Effector memory CD4-positive, alpha-beta T cell (primary cell): ENCODE measurements at regions not wholly inside any gene's neighbourhood (a gene's known extent, or its start where the extent isn't known, plus 50 kb on each side); places are given as distances from the start of the nearest gene placed in this dataset.

Experiments used
- DNase-seq, 3 donors: peaks; one replicate each; pipeline ENCODE4 v3.0.0-alpha.2; 2020
- H3K27ac ChIP-seq: 2 replicates; pipeline ENCODE4 v1.7.0; 2013; ENCODE audit warnings: mild to moderate bottlenecking, low read length, moderate library complexity; ENCODE audit not compliant: insufficient read depth, poor library complexity, severe bottlenecking
- H3K27me3 ChIP-seq: replicated peaks from 2 replicates; pipeline ENCODE4 v1.7.0; 2013; ENCODE audit warnings: mild to moderate bottlenecking, low read length; ENCODE audit not compliant: insufficient read depth, control insufficient read depth, poor library complexity, severe bottlenecking
- H3K36me3 ChIP-seq: 2 replicates; pipeline ENCODE4 v1.7.0; 2013; ENCODE audit warnings: mild to moderate bottlenecking, low read length, moderate library complexity; ENCODE audit not compliant: control insufficient read depth, insufficient read depth
- H3K4me1 ChIP-seq: 2 replicates; pipeline ENCODE4 v1.7.0; 2013; ENCODE audit warnings: low read length, mild to moderate bottlenecking; ENCODE audit not compliant: control insufficient read depth, insufficient read depth, poor library complexity, severe bottlenecking
- H3K4me3 ChIP-seq: 2 replicates; pipeline ENCODE4 v1.7.0; 2013; ENCODE audit warnings: low read length, low read depth, mild to moderate bottlenecking; ENCODE audit not compliant: insufficient read depth, poor library complexity, severe bottlenecking
- H3K9me3 ChIP-seq: 2 replicates; pipeline ENCODE4 v1.7.0; 2013; ENCODE audit warnings: mild to moderate bottlenecking, low read length, moderate library complexity; ENCODE audit not compliant: control insufficient read depth

DNA sequence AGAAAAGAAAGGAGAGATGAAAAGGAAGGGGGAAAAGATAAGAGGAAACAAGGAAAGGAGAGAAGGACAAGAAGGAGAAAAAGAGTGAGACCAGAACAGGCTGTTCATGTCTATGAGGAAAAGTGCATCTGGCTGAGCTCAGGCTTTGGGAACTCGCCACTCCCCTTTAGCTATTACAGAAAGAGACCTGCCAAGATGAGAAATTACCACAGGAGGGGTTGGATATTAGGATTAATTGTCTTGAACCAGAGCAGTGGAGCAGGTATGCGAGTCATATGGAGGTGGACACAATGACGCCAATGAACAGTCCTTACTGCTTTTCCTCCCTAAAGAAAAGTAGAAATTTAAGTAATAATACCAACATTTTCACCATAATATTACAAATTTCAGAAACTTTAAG, 577.0 kb upstream of the ARRDC4 start:
- H3K4me3 ChIP-seq = no peak overlapping the region
- H3K4me1 ChIP-seq = no peaks in the 10 kb centered on the region
- no peak for DNase-seq
- H3K27me3 ChIP-seq = no peaks in the 10 kb centered on the region
- H3K27ac ChIP-seq = no peak overlapping the region
- no peaks in the 10 kb centered on the region for H3K36me3 ChIP-seq
- H3K9me3 ChIP-seq = no peaks in the 10 kb centered on the region

DNA sequence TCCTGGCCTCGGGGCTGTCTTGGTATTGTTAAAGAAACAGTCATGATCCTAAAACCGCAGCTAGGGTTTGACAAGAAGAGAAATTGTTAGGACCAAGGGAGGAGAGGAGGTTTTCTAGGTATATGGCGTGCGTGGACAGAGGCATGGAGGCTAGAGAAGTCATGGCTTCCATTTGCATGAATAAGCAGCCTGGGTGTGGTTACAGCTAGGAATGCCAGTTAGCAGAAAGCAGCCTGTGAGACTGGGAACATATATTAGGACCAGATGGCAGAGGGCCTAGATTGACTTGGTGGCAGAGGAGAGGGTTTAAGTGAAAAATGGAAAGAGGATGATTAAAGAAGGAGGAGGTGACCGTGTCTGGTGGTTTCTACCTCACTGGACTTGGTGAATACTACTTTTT, 573.6 kb upstream of the ARRDC4 start:
- Histone ChIP-seq H3K4me1 (no peaks in the 10 kb centered on the region), H3K36me3 (no peaks in the 10 kb centered on the region)
- no peak for DNase-seq

DNA sequence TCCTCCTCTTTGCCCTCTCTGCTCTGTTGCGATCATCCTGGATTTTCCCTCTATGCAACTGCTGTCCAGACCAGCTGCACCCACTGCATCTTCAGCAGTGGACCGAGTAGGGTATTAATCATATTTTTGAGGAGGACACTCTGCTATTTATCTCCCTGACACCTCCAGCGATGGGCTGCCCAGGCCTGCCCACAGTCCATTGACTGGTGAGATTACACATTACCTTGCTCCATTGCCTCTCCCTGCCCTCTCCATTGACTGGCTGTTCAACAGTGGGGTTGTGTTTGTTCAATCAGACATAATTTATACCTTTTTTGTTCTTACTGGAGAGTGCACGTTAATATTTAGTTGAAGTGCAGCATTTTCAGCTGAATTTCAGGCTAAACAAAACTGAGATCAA, 559.3 kb upstream of the ARRDC4 start:
- Histone ChIP-seq H3K27ac (no peak overlapping the region), H3K4me1 (no peaks in the 10 kb centered on the region), H3K4me3 (no peak overlapping the region), H3K27me3 (no peaks in the 10 kb centered on the region), H3K36me3 (no peaks in the 10 kb centered on the region), H3K9me3 (no peaks in the 10 kb centered on the region)
- no peak for DNase-seq

More for the DNA sequence above, 573.6 kb upstream of the ARRDC4 start:
- no peak overlapping the region for H3K27ac ChIP-seq
- H3K4me3 ChIP-seq = no peak overlapping the region
- no peaks in the 10 kb centered on the region for H3K27me3 ChIP-seq
- no peaks in the 10 kb centered on the region for H3K9me3 ChIP-seq

DNA sequence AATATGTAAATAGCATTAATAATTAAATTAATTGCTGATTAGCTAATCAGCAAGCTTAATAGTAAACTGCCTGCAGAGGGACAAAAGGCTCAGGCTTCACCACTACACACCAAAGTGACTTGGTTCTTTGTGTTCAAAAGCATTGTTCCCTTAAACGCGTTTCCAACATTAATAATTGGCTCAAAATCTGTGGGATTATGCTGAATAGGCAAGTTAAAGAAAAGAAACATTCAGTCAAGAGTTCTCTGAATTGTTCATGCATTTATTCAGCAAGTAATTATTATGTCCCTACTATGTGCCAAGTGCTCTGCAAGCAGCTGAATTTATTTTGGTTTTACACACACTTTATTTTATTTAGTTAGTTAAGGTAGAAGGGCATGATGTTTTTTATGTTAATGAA, 558.5 kb upstream of the ARRDC4 start:
- Histone ChIP-seq H3K4me3 (no peak overlapping the region), H3K36me3 (no peaks in the 10 kb centered on the region), H3K4me1 (no peaks in the 10 kb centered on the region), H3K9me3 (no peaks in the 10 kb centered on the region), H3K27ac (no peak overlapping the region), H3K27me3 (no peaks in the 10 kb centered on the region)
- no peak for DNase-seq

DNA sequence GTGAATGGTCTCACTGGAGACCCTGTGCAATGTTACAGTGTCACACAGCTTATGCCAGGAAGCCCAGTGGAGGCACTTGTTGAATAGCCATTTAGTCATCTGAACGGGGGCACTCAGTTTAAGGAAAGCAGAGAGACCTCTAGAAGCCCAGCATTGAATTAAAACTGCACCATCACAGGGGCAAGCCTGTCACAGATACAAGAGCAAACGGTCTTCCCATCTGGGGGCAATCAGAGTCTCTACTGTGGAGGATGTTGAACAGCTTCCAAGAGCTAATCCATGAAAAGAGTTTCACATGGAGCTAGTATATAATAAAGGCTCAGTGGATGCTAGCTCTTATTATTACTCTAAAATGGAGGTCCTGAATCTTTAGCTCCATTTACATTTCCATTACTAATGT, 553.7 kb upstream of the ARRDC4 start:
- Histone ChIP-seq H3K4me3 (no peak overlapping the region), H3K27me3 (no peaks in the 10 kb centered on the region), H3K27ac (no peak overlapping the region), H3K36me3 (no peaks in the 10 kb centered on the region), H3K4me1 (no peaks in the 10 kb centered on the region), H3K9me3 (no peaks in the 10 kb centered on the region)
- DNase-seq = no peak

DNA sequence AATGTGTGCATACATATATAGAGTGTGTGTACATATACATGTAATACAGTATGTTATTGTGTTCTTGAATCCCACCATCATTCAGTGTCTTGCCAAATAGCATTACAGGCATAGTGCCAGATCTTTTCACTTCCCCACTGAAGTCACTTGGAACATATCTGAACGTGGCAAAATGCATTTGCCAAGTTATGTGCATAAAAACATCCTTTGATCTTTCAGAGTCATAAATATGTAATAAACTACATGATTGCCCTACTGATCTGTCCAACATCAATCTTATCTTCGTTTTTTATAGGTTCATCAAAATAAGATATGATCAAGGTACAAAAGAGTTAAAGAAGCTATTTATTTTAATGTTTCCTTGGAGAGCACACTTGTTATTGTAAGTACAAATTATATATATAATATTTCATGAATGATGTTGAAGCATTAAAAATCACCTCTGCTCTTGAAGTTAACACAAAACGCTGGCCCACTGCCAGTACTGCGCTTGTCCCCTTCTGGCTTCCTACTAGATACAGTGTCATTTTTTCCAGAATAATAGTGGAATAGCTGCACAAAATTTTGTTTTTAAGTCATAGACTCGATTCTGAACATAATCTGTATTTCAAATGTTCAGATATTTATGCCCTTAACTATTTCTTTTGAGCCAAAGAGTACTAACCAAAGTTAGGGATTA, 549.5 kb upstream of the ARRDC4 start:
- no peaks in the 10 kb centered on the region for H3K27me3 ChIP-seq
- DNase-seq = no peak

DNA sequence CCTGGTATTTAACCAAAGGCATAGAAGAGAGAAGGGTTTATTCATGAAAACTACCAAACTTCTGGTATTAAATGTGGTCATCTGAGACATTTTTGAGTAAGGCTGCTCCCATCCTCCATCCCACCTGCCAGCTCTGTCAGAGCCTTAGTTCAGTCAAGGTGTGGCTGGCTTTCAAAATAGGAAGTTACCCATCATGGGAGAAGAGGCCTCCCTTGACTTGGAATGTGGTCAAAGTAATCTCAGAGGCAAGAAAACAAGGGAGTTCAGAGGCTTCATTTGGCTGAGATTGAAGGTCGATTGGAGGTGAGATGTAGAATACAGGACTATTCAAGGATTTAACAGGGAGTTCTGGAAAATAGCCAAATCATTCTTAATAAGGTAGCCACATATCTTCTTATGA, 540.4 kb upstream of the ARRDC4 start:
- Histone ChIP-seq H3K4me1 (no peaks in the 10 kb centered on the region), H3K9me3 (no peaks in the 10 kb centered on the region), H3K27me3 (no peaks in the 10 kb centered on the region), H3K27ac (no peak overlapping the region), H3K4me3 (no peak overlapping the region), H3K36me3 (no peaks in the 10 kb centered on the region)
- no peak for DNase-seq

More for the DNA sequence above, 549.5 kb upstream of the ARRDC4 start:
- no peak overlapping the region for H3K27ac ChIP-seq
- no peaks in the 10 kb centered on the region for H3K9me3 ChIP-seq
- H3K4me3 ChIP-seq = no peak overlapping the region
- H3K36me3 ChIP-seq = no peaks in the 10 kb centered on the region
- no peaks in the 10 kb centered on the region for H3K4me1 ChIP-seq

DNA sequence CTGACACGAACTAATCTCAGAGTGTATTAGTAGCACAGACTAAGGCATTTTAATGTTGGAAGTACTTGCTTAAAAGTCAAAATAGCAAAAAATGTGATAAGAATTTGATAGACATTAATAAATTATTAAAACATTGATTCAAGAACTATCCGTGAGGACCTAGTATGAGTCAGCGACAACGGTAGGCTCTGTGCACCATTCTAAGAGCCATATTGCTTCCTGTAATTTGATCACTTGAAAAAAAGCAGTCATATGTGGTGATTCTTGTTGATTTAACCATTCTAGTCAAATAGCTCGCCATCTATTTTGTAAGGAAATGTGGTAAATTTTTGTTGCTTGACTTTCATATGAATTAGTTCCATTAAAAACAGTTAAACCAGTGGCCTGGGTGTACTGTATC, 534.9 kb upstream of the ARRDC4 start:
- Histone ChIP-seq H3K4me3 (no peak overlapping the region), H3K4me1 (no peaks in the 10 kb centered on the region), H3K27me3 (no peaks in the 10 kb centered on the region), H3K9me3 (no peaks in the 10 kb centered on the region), H3K27ac (no peak overlapping the region), H3K36me3 (no peaks in the 10 kb centered on the region)
- no peak for DNase-seq

DNA sequence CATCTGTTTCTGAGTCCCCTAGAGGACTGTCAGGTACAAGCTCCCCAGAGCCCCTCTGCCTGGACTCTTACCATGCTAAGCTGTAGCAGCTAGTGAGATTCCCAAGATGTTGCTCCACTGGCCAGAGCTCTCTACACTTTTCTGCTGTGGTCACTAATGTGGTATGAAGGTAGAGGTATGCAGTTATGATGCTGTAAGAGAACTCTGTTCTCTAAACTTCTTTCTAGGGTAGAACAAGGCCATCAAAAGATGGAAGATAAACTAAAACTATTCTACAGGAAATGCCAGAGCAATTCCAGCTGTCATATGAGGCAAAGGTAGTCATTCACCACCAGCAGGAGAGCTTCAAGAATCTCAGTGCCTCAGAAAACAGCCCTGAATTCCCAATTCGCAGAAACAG, 517.4 kb upstream of the ARRDC4 start:
- H3K27me3 ChIP-seq = no peaks in the 10 kb centered on the region
- no peaks in the 10 kb centered on the region for H3K9me3 ChIP-seq
- H3K27ac ChIP-seq = no peak overlapping the region
- H3K4me1 ChIP-seq = no peaks in the 10 kb centered on the region
- no peaks in the 10 kb centered on the region for H3K36me3 ChIP-seq
- H3K4me3 ChIP-seq = no peak overlapping the region
- no peak for DNase-seq

DNA sequence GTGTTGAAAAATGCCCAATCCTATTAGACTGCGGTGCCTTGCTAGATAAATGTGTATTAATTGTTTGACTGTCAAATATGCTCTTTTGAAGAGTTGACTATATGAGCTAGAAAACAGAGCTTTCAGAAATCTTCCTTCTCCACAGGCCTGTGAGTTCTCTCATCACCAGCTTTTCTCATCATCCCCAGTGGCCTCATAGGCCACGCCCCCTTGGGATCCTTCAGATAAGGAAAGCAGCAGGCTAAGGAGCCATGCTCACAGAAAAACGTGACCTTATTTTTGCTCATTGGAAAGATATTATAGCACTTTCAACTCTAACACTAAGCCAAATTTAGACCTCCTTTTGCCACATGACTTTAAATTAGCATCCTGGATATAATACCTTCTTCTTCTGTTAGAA, 514.4 kb upstream of the ARRDC4 start:
- no peak for DNase-seq
- H3K4me3 ChIP-seq = no peak overlapping the region
- H3K27ac ChIP-seq = no peak overlapping the region
- no peaks in the 10 kb centered on the region for H3K27me3 ChIP-seq
- H3K9me3 ChIP-seq = no peaks in the 10 kb centered on the region
- no peaks in the 10 kb centered on the region for H3K4me1 ChIP-seq
- no peaks in the 10 kb centered on the region for H3K36me3 ChIP-seq
